GM12864 (cell line): ENCODE measurements at regions not wholly inside any gene's neighbourhood (a gene's known extent, or its start where the extent isn't known, plus 50 kb on each side); places are given as distances from the start of the nearest gene placed in this dataset.

ENCODE experiments used
- DNase-seq: peaks from one replicate; pipeline ENCODE4 v3.0.0-alpha.2; 2011; ENCODE audit warnings: low read depth
- H3K4me3 ChIP-seq: 2 replicates; pipeline ENCODE4 v1.5.1; 2011; ENCODE audit warnings: mild to moderate bottlenecking, low read depth, low read length, control low read depth
- CTCF ChIP-seq: IDR thresholded peaks from 2 replicates; pipeline ENCODE4 v1.5.1; 2011; ENCODE audit warnings: low read depth, mild to moderate bottlenecking, moderate library complexity, low read length, control low read depth, inconsistent platforms; ENCODE audit errors: missing control alignments

GRCh38 chr5:130687085-130687733 is 477.8 kb downstream of the HINT1 start:
- no peak for DNase-seq
- H3K4me3 ChIP-seq = no peak overlapping the region
- TF ChIP-seq CTCF = no peak

- no peak for TF ChIP-seq CTCF
- no peak for DNase-seq
- no peak overlapping the region for H3K4me3 ChIP-seq
These were observed 486.4 kb downstream of the HINT1 start for GRCh38 chr5:130678637-130679036.

GRCh38 chr5:130666462-130666861 is 498.6 kb downstream of the HINT1 start:
- TF ChIP-seq CTCF = no peak
- no peak for DNase-seq
- H3K4me3 ChIP-seq = no peak overlapping the region

GRCh38 chr5:130652176-130652575 is 512.9 kb downstream of the HINT1 start:
- no peak overlapping the region for H3K4me3 ChIP-seq
- DNase-seq = no peak
- TF ChIP-seq CTCF = no peak

GRCh38 chr5:130651440-130651839 is 513.6 kb downstream of the HINT1 start:
- no peak for TF ChIP-seq CTCF
- H3K4me3 ChIP-seq = no peak overlapping the region
- no peak for DNase-seq

- TF ChIP-seq CTCF = no peak
- no peak for DNase-seq
- no peak overlapping the region for H3K4me3 ChIP-seq
These were observed 521.7 kb downstream of the HINT1 start for GRCh38 chr5:130643321-130643720.

GRCh38 chr5:130642461-130642860 is 522.6 kb downstream of the HINT1 start:
- TF ChIP-seq CTCF = no peak

More at GRCh38 chr5:130642461-130642860, 522.6 kb downstream of the HINT1 start:
- H3K4me3 ChIP-seq = no peak overlapping the region
- DNase-seq = no peak
